GM19043 (cell line): ENCODE measurements at regions not wholly inside any gene's neighbourhood (a gene's known extent, or its start where the extent isn't known, plus 50 kb on each side); places are given as distances from the start of the nearest gene placed in this dataset.

Experiments used
- ATAC-seq: cut with Tn5 transposase; IDR thresholded peaks from one replicate; pipeline ENCODE4 v1.9.1; 2021; ENCODE audit warnings: low read depth; ENCODE audit not compliant: unreplicated experiment

DNA sequence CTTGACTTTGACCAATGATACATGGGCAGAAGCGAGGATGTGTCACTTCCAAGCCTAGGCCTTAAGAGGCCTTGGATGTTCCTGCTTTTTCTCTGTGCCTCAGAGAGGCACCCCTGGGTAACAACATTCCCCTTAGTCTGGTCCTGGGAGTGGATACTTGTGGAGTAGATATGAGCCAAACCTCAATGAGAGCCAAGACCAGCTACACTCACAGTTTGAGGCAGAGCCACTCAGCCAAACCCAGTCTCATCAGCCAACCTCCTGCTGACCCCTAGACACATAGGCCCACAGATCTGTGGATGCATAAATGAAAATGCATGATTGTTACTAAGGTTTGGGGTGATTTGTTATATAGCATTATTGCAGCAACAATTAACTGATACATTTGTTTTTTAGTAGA, 114.2 kb downstream of the ZNF621 start:
- ATAC-seq = no peak

GRCh38 chr3:40642812-40643211, 118.1 kb downstream of the ZNF621 start:
- no peak for ATAC-seq

DNA sequence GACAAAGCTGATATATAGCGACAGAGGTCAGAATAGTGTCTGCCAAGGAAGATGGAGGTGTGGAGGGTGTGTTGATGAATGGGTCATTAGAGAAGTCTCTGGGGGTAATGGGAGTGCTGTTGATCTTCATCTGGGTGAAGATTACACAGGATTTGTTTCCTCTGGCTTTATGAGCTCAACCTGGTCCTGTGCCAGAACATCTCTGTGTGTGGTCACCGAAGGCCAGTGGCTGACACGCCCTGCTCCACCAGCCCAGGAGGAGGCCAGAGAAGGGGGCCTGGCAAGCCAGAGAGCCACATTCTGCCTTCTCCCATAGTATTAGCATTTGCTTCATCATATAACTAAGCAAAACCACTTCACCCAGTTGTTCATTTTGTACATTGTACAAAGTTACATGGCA, 121.1 kb downstream of the ZNF621 start:
- ATAC-seq = no peak

GRCh38 chr3:40649346-40649745, 124.6 kb downstream of the ZNF621 start:
- ATAC-seq = no peak

- ATAC-seq = no peak
Measured at GRCh38 chr3:40652072-40652471, 127.3 kb downstream of the ZNF621 start.

- no peak for ATAC-seq
Measured at GRCh38 chr3:40653001-40653400, 128.2 kb downstream of the ZNF621 start.

- no peak for ATAC-seq
Measured at GRCh38 chr3:40653878-40654277, 129.1 kb downstream of the ZNF621 start.

DNA sequence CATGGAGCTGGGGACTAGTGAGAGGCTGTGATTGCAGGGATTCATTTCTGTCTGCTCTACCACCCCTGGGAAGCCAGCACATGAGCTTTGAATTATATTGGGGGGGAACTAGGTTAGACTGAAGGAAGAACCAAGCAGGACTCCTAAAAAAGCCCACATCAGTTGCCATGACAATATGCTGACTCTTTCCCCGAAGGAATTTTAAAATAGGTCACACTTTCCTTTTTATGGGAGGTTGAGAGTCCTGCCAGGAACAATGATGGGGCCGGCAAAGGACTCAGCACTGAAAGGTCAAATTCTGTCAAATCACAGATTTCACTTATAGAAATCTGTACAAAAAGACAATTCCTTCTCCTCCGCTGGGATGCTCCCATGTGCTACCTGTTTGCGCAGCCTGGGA, 130.8 kb downstream of the ZNF621 start:
- ATAC-seq = no peak

- no peak for ATAC-seq
Measured at GRCh38 chr3:40657623-40658022, 132.9 kb downstream of the ZNF621 start.

DNA sequence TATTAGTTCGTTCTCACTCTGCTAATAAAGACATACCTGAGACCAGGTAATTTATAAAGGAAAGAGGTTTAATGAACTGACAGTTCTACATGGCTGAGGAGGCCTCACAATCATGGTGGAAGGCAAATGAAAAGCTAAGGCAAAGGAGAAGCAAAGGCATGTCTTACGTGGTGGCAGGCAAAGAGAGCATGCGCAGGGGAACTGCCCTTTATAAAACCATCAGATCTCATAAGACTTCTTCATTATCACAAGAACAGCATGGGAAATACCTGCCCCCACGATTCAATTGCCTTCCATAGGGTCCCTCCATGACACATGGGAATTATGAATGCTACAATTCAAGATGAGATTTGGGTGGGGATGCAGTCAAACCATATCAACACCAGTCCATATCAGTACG, 133.5 kb downstream of the ZNF621 start:
- no peak for ATAC-seq

- ATAC-seq = no peak
Measured at GRCh38 chr3:40660554-40660953, 135.8 kb downstream of the ZNF621 start.

DNA sequence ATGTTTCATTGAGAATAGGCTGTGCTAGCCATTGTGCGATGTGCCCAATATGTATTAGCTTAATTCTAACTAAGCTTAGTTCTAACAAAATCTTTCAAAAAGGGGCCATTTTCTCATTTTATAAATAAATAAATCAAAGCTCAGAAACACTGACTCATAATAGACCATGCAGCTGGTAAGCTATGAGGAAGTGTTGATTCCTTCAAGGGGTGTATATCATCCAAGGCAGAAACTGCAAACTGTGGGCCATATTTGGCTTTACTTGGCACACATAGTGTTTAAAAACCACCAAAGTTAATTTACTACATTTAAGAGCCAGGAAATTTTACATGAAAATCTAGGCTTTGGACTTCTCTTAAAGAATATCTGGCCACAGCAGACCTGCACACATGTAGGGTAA, 136.5 kb downstream of the ZNF621 start:
- ATAC-seq = no peak

- no peak for ATAC-seq
Measured at GRCh38 chr3:40663280-40663679, 138.5 kb downstream of the ZNF621 start.

DNA sequence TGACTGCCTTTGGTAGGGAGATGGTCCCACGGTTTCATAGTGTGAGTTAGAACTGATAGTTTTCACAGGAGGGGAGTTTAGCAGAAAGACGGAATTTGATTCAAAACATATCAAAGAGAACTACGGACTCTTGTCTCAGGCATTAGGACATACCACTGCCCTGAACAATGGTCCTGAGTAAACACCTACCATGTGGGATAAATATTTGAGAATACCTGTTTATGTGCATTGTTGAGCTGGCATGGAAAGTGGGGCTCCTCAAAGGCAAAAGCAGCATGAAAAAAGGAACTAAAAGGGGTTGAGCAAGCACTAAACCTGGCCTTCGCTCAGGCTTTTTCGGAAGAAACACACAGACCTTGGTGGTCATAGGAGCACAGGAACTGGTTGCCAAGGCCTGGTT, 144.4 kb downstream of the ZNF621 start:
- ATAC-seq = no peak

GRCh38 chr3:40672861-40673260, 148.1 kb downstream of the ZNF621 start:
- ATAC-seq = no peak

DNA sequence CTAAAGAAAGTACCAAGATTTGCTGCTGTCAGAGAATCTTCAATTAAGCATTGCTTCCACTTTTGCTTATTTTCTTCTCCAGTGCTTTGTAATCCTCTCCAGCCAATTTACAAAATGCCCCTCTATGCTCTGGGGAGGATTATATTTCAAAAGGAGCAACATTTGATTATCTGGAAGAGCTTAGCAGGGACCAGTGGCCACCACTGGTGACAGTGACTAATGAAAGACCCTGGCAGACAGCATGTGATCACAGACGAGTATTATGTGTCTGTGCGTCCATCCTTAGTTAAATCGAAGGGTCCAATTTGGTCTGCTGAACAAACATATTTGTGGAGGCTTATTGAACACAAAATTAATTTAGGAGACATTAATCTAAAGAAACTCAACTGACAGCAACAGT, 152.6 kb downstream of the ZNF621 start:
- no peak for ATAC-seq

DNA sequence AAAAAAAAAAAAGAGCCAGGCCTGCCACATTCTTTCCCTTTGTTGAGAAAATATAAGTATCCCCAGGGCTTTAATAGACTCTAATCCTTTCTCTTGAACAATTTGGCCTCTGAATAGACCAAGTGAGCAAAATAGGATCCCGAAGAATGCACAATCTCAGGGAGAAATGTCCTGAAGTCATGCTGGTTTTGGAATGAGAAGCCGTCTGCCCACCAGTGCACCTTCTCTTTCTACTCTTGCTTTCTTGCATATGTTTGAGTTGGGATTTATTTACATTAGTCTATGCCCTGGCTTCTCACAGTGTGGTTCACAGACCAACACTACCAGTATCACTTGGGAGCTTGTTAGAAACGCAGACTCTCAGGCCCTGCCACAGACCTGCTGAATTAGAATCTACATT, 153.0 kb downstream of the ZNF621 start:
- ATAC-seq = no peak

DNA sequence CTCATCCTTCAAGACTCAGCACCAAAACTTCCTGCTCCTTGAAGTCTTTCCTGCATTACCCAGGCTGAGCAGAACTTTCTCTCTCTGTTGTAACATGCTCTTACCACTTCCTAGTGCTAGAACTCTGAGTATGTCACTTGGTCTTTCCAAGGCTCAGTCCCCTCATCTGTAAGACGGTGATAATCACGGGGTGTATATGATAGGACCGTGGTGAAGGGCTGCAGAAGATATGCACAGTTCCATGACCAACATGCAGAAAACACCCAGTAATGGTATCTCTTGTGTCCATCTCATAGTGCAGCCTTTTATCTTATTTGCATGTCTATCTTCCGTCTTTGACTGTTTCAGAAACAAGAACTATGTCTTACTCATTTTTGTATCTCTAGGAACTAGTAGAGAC, 154.5 kb downstream of the ZNF621 start:
- ATAC-seq = no peak

DNA sequence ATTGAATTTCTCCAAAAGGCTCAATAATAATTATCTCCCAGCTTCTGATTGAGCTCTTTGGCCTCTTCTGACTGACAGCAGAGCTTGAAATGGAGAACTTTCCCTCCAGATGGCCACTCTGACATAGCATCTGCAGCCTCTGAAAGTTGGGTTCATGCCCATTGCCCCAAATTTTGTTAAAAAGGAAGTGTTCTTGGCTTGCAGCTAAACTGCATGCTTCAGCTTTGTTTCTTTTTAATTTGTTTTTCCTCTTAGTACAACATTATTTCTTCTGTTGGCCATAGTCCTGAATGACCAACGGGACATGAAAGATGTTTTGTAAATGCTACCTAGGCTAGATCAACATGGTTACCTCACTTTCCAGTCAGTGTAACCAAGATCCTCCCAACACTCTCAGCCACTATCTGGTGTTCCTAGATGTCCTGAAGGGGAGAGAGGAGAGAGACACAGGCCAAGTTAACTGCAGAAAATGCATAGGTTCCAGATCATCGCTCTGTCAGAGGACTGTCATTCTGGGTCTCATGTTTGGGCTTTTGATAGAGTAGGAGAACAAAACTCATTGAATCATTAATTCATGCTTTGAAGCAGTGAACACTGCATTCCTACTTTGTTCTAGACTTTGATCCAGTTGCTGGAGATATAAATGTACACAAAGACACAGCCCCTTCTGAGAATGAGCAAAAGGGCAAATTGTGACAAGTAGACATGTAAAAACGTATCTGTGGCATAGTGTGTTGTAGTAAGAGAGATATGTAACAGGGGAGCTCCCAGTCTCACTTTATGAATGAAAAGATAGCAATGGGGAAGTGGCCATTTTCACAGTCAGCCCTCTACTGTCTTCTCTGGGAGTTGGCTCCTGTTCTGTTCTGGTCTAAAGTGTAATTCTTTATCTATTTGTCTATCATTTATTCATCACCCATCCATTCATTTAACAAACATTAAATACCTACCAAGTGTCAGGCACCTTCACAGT, 156.2 kb downstream of the ZNF621 start:
- no peak for ATAC-seq

DNA sequence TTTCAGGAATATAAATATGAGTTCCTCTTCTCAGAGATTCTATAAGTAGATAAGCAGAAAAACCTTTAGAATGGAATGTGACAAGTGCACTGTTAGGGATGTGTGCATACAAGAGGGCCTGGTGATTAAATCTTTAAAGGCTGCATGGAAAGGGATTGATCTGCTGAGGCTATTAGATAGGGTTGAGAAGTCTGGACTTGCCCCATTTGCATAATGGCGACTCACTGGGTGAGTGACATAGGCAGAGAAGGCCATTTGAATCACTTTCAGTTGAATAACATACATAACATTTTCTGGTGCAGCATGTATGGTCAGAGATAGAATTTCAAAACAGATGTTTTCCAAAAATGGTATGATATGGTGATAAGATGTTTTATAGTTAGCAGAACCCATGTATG, 156.9 kb downstream of the ZNF621 start:
- ATAC-seq = no peak

GRCh38 chr3:40689837-40690236, 165.1 kb downstream of the ZNF621 start:
- no peak for ATAC-seq

GRCh38 chr3:40690749-40691451, 166.1 kb downstream of the ZNF621 start:
- ATAC-seq = no peak
